ENCODE measurements at regions not wholly inside any gene's neighbourhood (a gene's known extent, or its start where the extent isn't known, plus 50 kb on each side); places are given as distances from the start of the nearest gene placed in this dataset.
"Not testable (repeated sequence)": the region's sequence is repeated elsewhere in the genome, so short reads cannot be mapped to it uniquely, and the experiment has no call there.

DNA sequence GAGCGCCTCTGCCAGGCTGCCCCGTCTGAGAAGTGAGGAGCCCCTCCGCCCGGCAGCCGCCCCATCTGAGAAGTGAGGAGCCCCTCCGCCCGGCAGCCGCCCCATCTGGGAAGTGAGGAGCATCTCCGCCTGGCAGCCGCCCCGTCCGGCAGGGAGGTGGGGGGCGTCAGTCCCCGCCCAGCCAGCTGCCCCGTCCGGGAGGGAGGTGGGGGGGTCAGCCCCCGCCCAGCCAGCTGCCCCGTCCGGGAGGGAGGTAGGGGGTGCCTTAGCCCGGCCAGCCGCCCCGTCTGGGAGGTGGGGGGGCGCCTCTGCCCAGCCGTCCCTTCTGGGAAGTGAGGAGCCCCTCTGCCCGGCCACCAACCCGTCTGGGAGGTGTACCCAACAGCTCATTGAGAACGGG lies 75.4 kb upstream of the DIO2 start:
- TF ChIP-seq NR1H2 (CRISPR knock-in tag; IDR thresholded peaks at IDR 0.05) = not testable (repeated sequence)
- TF ChIP-seq, protein P1, sequence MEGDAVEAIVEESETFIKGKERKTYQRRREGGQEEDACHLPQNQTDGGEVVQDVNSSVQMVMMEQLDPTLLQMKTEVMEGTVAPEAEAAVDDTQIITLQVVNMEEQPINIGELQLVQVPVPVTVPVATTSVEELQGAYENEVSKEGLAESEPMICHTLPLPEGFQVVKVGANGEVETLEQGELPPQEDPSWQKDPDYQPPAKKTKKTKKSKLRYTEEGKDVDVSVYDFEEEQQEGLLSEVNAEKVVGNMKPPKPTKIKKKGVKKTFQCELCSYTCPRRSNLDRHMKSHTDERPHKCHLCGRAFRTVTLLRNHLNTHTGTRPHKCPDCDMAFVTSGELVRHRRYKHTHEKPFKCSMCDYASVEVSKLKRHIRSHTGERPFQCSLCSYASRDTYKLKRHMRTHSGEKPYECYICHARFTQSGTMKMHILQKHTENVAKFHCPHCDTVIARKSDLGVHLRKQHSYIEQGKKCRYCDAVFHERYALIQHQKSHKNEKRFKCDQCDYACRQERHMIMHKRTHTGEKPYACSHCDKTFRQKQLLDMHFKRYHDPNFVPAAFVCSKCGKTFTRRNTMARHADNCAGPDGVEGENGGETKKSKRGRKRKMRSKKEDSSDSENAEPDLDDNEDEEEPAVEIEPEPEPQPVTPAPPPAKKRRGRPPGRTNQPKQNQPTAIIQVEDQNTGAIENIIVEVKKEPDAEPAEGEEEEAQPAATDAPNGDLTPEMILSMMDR (IDR thresholded peaks at IDR 0.05) = not testable (repeated sequence)
